Upper lobe of left lung (tissue), 6 donors: ENCODE measurements at regions not wholly inside any gene's neighbourhood (a gene's known extent, or its start where the extent isn't known, plus 50 kb on each side); places are given as distances from the start of the nearest gene placed in this dataset.

ENCODE experiments used
- ATAC-seq, 2 donors: fragments of 200-7000 bp; cut with Tn5 transposase; one replicate each; pipeline ENCODE4 v1.9.1; 2022; ENCODE audit warnings: mild to moderate bottlenecking in 2 of 2, moderate library complexity in 2 of 2; ENCODE audit not compliant: low FRiP score in 2 of 2
- DNase-seq, 2 donors: peaks; one replicate each; pipeline ENCODE4 v3.0.0-alpha.2; 2019 to 2020
- H3K27ac ChIP-seq, 4 donors: fragments of 200-600 bp; sonication (generic); one replicate each; pipeline ENCODE4 v1.5.1; 2016 to 2019
- H3K27me3 ChIP-seq, 4 donors: fragments of 200-600 bp; sonication (generic); one replicate each; pipeline ENCODE4 v1.5.1; 2017 to 2019
- H3K36me3 ChIP-seq, 4 donors: fragments of 200-600 bp; sonication (generic); one replicate each; pipeline ENCODE4 v1.5.1; 2016 to 2019
- H3K4me1 ChIP-seq, 4 donors: fragments of 200-600 bp; sonication (generic); one replicate each; pipeline ENCODE4 v1.5.1; 2018 to 2019
- H3K4me3 ChIP-seq, 4 donors: fragments of 200-600 bp; sonication (generic); one replicate each; pipeline ENCODE4 v1.5.1; 2017 to 2019; ENCODE audit warnings: mild to moderate bottlenecking in 2 of 4, moderate library complexity in 1 of 4
- H3K9me3 ChIP-seq, 4 donors: fragments of 200-600 bp; sonication (generic); one replicate each; pipeline ENCODE4 v1.5.1; 2018 to 2019
- EP300 ChIP-seq, 4 donors: sonication (generic); formaldehyde crosslinking; IDR thresholded peaks; one replicate each; pipeline ENCODE4 v1.5.1; 2017; ENCODE audit warnings: antibody characterized with exemption in 4 of 4, control low read depth in 2 of 4
- POLR2A ChIP-seq, 4 donors: fragments of 450-650 bp; IDR thresholded peaks; one replicate each; pipeline ENCODE4 v1.5.1; 2016 to 2017; ENCODE audit warnings: antibody characterized with exemption in 4 of 4, mild to moderate bottlenecking in 2 of 4
- POLR2AphosphoS5 ChIP-seq, 2 donors: sonication (generic); formaldehyde crosslinking; IDR thresholded peaks; one replicate each; pipeline ENCODE4 v1.5.1; 2017; ENCODE audit warnings: antibody characterized with exemption in 2 of 2
- WGBS, 2 donors: methylation state at CpG; one replicate each; pipeline ENCODE4 v1.1.5; 2017 to 2018; 5-methylcytosine and 5-hydroxymethylcytosine counted together
- TF ChIP-seq, protein P1 (sequence below), 6 experiments: fragments of 450-650 bp in 4 of 6; fragments of 200-600 bp in 2 of 6; sonication (generic) in 2 of 6; IDR thresholded peaks; one replicate each; pipeline ENCODE4 v1.5.1; 2016 to 2019; ENCODE audit warnings: antibody characterized with exemption in 6 of 6
- donor health status: DM: no; HTN: no; CAD: no; lungs with moderate emphysema.
- donor health status: DM: no; HTN: yes; CAD: no; lungs with severe emphysema.

DNA sequence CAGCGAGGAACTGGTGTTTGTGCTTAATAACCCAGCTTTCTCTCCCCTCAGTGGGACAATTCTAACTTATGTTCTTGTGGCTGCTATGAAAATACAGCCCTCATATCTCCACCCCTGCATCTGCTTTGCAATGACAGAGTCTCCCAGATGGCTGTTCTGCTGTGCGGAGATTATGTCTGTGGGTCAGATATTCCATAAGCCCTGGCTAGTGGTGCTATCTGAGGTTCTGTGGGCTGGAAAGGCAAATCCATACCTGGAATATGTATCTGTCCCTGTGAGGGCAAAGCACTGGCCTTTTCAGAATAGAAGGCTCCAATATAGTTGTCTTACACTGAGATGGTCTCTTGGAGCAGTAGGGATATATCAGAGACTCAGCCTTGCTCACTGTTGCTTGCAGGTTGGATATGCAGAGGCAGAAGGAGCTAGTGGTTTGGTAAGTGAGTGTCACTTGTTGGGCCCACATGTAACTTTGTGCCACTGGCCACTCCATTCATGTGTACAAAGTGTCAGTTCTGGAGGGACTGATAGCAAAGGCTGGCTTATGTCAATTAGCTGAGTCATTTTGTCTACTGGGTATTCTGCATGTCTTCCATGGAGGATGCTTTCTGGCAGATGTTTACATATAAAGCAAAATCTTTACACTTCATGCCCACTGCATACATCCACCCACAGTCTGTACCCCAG is 246.6 kb downstream of the FAM76B start:
- Histone ChIP-seq H3K36me3 (no peaks in the 10 kb centered on the region), H3K4me3 (no peak overlapping the region), H3K4me1 (no peaks in the 10 kb centered on the region), H3K9me3 (no peaks in the 10 kb centered on the region), H3K27me3 (no peaks in the 10 kb centered on the region), H3K27ac (no peak overlapping the region)
- DNase-seq (no peak), ATAC-seq (no peak)
- no peak for TF ChIP-seq POLR2A (IDR thresholded peaks at IDR 0.05)
- TF ChIP-seq, protein P1, sequence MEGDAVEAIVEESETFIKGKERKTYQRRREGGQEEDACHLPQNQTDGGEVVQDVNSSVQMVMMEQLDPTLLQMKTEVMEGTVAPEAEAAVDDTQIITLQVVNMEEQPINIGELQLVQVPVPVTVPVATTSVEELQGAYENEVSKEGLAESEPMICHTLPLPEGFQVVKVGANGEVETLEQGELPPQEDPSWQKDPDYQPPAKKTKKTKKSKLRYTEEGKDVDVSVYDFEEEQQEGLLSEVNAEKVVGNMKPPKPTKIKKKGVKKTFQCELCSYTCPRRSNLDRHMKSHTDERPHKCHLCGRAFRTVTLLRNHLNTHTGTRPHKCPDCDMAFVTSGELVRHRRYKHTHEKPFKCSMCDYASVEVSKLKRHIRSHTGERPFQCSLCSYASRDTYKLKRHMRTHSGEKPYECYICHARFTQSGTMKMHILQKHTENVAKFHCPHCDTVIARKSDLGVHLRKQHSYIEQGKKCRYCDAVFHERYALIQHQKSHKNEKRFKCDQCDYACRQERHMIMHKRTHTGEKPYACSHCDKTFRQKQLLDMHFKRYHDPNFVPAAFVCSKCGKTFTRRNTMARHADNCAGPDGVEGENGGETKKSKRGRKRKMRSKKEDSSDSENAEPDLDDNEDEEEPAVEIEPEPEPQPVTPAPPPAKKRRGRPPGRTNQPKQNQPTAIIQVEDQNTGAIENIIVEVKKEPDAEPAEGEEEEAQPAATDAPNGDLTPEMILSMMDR (IDR thresholded peaks at IDR 0.05): no peak
- TF ChIP-seq EP300 (IDR thresholded peaks at IDR 0.05): no peak
- no peak for TF ChIP-seq POLR2AphosphoS5 (IDR thresholded peaks at IDR 0.05)
- WGBS, 2 donors: 95 to 100% methylated on average over 1 to 2 of the region's 2 CpGs

DNA sequence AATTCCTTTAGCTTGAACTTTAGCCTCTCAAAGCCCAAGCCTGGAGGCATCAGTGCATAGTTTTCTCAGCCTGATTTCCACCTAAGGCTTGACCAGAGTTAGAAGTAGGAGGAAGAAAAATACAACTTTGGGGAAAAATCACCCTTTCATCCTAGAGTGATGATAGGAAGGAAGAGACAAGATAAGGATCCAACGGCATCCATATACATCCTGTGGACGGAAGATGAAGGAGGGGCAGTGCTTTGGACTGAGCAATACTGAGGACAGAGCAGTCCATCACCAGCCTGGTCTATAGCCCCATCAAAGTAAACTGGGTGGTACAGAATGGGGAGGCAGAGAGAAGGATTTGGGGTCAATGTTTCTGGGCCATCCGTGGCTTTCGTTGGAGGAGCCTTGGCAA is 247.9 kb downstream of the FAM76B start:
- no peak overlapping the region for H3K4me3 ChIP-seq
- no peak for DNase-seq
- no peaks in the 10 kb centered on the region for H3K4me1 ChIP-seq
- WGBS, 2 donors: 83 to 84% methylated on average over 4 of the region's 4 CpGs
- ATAC-seq: no peak
- H3K27ac ChIP-seq: no peak overlapping the region
- no peaks in the 10 kb centered on the region for H3K9me3 ChIP-seq
- TF ChIP-seq, protein P1 (IDR thresholded peaks at IDR 0.05): no peak
- TF ChIP-seq EP300 (IDR thresholded peaks at IDR 0.05) (no peak), POLR2A (IDR thresholded peaks at IDR 0.05) (no peak), POLR2AphosphoS5 (IDR thresholded peaks at IDR 0.05) (no peak)
- no peaks in the 10 kb centered on the region for H3K36me3 ChIP-seq
- no peaks in the 10 kb centered on the region for H3K27me3 ChIP-seq

DNA sequence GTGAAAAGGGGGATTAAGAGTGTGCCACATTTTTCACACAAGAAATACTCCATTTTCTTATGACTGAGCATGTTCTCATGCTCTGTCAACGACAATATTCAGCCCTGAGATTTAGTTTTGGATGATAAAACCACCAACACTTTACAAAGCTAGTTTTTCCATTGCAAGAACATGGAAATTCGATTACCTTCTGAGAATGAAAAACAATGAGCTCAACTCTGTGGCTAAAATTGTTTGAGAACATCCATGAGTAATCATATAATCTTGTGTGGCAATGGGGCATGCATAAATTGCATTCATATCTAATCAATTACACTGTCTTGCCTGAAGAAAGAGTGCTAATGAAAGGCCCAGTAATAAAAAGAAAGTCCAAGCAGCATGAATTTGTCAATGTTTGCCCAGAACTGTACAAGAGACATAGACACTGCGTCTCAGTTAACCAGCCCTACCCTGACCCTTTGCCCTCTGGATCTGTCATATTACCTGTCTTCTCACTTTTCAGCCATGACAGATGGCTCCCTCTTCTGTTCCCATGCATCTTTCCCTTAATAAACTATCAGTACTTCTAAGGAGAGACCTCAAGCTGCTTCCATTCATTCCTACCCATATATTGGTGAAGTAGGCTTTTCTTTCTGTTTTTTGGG is 253.4 kb downstream of the FAM76B start:
- no peak overlapping the region for H3K4me3 ChIP-seq
- H3K9me3 ChIP-seq: no peaks in the 10 kb centered on the region
- DNase-seq: no peak
- no peaks in the 10 kb centered on the region for H3K4me1 ChIP-seq
- no peaks in the 10 kb centered on the region for H3K27me3 ChIP-seq
- no peak for TF ChIP-seq EP300 (IDR thresholded peaks at IDR 0.05)
- TF ChIP-seq, protein P1 (IDR thresholded peaks at IDR 0.05): no peak
- TF ChIP-seq POLR2AphosphoS5 (IDR thresholded peaks at IDR 0.05): no peak
- TF ChIP-seq POLR2A (IDR thresholded peaks at IDR 0.05): no peak
- H3K36me3 ChIP-seq: no peaks in the 10 kb centered on the region
- ATAC-seq: no peak
- H3K27ac ChIP-seq: no peak overlapping the region
- WGBS, 2 donors: 88 to 89% methylated on average over 3 of the region's 3 CpGs

DNA sequence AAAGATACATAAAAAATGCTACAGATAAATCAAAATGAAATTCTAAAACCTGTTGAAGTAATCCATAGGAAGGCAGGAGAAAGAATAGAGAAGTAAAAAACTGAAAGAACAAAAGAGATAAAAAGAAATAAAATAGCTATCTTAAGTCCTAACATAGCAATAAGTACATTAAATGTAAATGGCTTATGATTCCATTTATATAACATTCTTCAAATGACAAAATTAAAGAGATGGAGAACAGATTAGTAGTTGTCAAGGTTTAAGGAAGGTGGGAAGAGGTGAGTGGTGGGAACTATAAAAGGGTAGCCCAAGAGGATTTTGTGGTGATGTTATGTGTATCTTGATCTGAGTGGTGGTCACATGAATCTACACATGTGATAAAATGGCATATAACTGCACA is 254.8 kb downstream of the FAM76B start:
- DNase-seq (no peak), ATAC-seq (no peak)
- Histone ChIP-seq H3K27ac (no peak overlapping the region), H3K4me1 (no peaks in the 10 kb centered on the region), H3K36me3 (no peaks in the 10 kb centered on the region), H3K9me3 (no peaks in the 10 kb centered on the region), H3K27me3 (no peaks in the 10 kb centered on the region), H3K4me3 (no peak overlapping the region)
- TF ChIP-seq EP300 (IDR thresholded peaks at IDR 0.05): no peak

DNA sequence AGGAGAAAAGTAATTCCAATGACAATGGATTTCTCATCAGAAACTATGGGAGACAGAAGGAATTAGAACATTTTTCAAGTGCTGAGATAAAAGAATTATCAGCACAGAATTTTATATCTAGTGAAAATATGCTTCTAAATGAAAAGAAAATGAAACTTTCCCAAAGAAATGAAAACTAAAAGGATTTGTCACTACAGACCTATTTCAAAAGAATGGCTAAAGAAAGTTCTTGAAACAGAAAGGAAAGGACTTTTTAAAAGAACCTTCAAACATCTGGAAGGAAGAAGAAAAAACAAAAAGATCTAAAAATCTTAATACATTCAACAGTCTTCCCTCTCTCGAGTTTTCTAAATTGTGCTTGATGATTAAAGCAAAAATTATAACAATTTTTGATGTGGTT is 255.4 kb downstream of the FAM76B start:
- Histone ChIP-seq H3K27ac (no peak overlapping the region), H3K36me3 (no peaks in the 10 kb centered on the region), H3K9me3 (no peaks in the 10 kb centered on the region), H3K4me1 (no peaks in the 10 kb centered on the region), H3K4me3 (no peak overlapping the region), H3K27me3 (no peaks in the 10 kb centered on the region)
- ATAC-seq: no peak
- no peak for DNase-seq
- WGBS, 2 donors: 86 to 94% methylated on average over 1 of the region's 1 CpG
- TF ChIP-seq EP300 (IDR thresholded peaks at IDR 0.05): no peak
- TF ChIP-seq, protein P1 (IDR thresholded peaks at IDR 0.05): no peak
- TF ChIP-seq POLR2A (IDR thresholded peaks at IDR 0.05): no peak
- TF ChIP-seq POLR2AphosphoS5 (IDR thresholded peaks at IDR 0.05): no peak
